ENCODE measurements at regions not wholly inside any gene's neighbourhood (a gene's known extent, or its start where the extent isn't known, plus 50 kb on each side); places are given as distances from the start of the nearest gene placed in this dataset.
"Not testable (repeated sequence)": the region's sequence is repeated elsewhere in the genome, so short reads cannot be mapped to it uniquely, and the experiment has no call there.

DNA sequence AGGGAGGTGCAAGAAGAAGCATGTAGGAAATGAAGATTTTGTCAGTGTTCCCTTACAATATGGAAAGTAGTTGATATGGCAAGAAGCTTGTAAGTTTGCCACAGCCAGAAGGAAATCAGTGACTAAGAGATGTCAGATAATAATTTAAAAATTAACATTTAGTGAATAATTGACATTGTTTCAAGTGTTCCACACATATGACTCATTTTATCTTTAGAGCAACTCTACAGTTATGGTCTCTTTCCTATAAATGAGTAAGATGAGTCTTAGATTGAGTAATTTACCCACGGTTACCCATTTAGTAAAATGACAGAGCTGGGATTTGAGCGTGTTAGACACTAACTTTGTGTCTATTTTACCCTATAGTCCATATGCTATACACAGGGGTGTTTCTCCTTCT is 300.3 kb upstream of the IRS4 start:
- ChIA-PET POLR2A (no interaction called here), CTCF (interaction anchor here (0.5 to 0.6 kb wide), 3 partner anchors 123 to 752 kb away, joined by 3 to 4 read pairs (median 3); no protein-coding TSS in a partner anchor)
- Histone ChIP-seq H3K4me3 (ENCODE audit: low read depth, low read length) (no peak overlapping the region), H3K9me3 (ENCODE audit: control insufficient read depth, insufficient read depth, low read depth, low read length) (no peaks in the 10 kb centered on the region), H3K4me1 (ENCODE audit: control insufficient read depth, insufficient read depth, low read length) (no peaks in the 10 kb centered on the region), H3K36me3 (ENCODE audit: control insufficient read depth in 2 of 2, insufficient read depth in 1 of 2, low read length in 2 of 2) (no peaks in the 10 kb centered on the region), H3K27ac (ENCODE audit: extremely low read depth, low read depth, low read length) (no peak overlapping the region)
- TF ChIP-seq ZSCAN30 (tag by site-specific recombination; IDR thresholded peaks at IDR 0.05) (no peak), ZNF501 (tag by site-specific recombination; IDR thresholded peaks at IDR 0.05) (no peak), ZFP37 (tag by site-specific recombination; IDR thresholded peaks at IDR 0.05) (no peak), ZNF416 (tag by site-specific recombination; IDR thresholded peaks at IDR 0.05) (no peak), ZNF2 (tag by site-specific recombination; IDR thresholded peaks at IDR 0.05) (no peak), ZBTB17 (tag by site-specific recombination; IDR thresholded peaks at IDR 0.05) (no peak), REPIN1 (tag by site-specific recombination; IDR thresholded peaks at IDR 0.05; ENCODE audit: low read depth) (no peak)

DNA sequence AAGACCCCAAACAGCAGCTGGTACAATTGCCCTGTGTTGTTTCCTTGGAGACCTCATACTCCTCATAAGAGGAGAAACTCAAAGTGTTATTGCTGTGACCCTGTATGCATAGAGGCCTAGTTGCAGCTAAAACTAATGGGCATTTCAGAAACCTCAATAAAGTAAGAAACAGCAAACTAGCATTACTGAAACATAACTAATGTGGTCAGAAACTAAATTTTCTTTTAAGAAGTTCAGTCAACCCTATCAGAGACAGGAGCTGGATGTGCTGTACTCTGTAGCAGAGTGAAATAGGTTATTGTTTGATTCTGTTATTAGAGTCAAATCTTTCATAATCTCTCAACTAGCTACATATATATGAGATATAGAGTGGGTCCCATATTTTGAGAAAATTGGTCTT is 257.5 kb upstream of the IRS4 start:
- no peaks in the 10 kb centered on the region for H3K4me1 ChIP-seq (ENCODE audit: control insufficient read depth, insufficient read depth, low read length)
- ChIA-PET POLR2A (no interaction called here), CTCF (no interaction called here)
- TF ChIP-seq ZNF202 (tag by site-specific recombination; IDR thresholded peaks at IDR 0.05; ENCODE audit: borderline replicate concordance) = no peak
- no peak for TF ChIP-seq ZNF677 (tag by site-specific recombination; IDR thresholded peaks at IDR 0.05)
- no peak for TF ChIP-seq SALL2 (tag by site-specific recombination; IDR thresholded peaks at IDR 0.05; ENCODE audit: borderline replicate concordance)
- no peak for TF ChIP-seq ZBTB7A (tag by site-specific recombination; IDR thresholded peaks at IDR 0.05; ENCODE audit: low read depth)
- no peak overlapping the region for H3K27ac ChIP-seq (ENCODE audit: extremely low read depth, low read depth, low read length)
- H3K36me3 ChIP-seq (ENCODE audit: control insufficient read depth in 2 of 2, insufficient read depth in 1 of 2, low read length in 2 of 2) = no peaks in the 10 kb centered on the region
- no peak overlapping the region for H3K4me3 ChIP-seq (ENCODE audit: low read depth, low read length)
- no peaks in the 10 kb centered on the region for H3K9me3 ChIP-seq (ENCODE audit: control insufficient read depth, insufficient read depth, low read depth, low read length)

DNA sequence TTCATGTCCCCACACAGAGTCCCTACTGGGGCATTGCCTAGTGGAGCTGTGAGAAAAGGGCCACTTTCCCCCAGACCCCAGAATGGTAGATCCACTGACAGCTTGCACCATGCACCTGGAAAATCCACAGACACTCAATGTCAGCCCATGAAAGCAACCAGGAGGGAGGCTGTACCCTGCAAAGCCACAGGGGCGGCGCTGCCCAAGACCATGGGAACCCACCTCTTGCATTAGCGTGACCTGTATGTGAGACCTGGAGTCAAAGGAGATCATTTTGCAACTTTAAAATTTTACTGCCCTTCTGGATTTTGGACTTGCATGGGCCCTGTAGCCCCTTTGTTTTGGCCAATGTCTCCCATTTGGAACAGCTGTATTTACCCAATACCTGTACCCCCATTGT is 236.5 kb upstream of the IRS4 start:
- POLR2A ChIA-PET; H3K4me1 ChIP-seq (ENCODE audit: control insufficient read depth, insufficient read depth, low read length); H3K9me3 ChIP-seq (ENCODE audit: control insufficient read depth, insufficient read depth, low read depth, low read length); H3K4me3 ChIP-seq (ENCODE audit: low read depth, low read length); H3K27ac ChIP-seq (ENCODE audit: extremely low read depth, low read depth, low read length); H3K36me3 ChIP-seq (ENCODE audit: control insufficient read depth in 2 of 2, insufficient read depth in 1 of 2, low read length in 2 of 2); CTCF ChIA-PET: not testable (repeated sequence)

DNA sequence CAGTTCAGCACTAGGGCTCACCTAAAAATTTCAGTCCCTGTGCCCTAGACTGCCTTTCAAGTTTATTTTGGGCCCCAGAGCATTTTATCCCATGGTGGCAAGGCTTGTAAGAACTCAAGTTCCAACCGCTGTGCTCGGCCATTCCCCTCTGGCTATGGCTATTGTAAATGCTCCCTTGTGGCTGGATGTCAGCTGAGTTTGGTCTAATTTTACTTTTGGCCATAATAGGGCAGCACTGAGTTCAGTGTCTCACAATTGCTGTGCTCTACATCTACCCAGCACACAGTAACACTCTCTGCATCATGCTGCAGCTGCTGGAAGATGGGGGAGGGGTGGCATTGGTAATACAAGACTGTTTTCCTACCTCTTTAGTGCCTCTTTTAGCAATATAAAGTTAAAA is 210.8 kb upstream of the IRS4 start:
- Histone ChIP-seq H3K36me3 (ENCODE audit: control insufficient read depth in 2 of 2, insufficient read depth in 1 of 2, low read length in 2 of 2) (no peaks in the 10 kb centered on the region), H3K4me3 (ENCODE audit: low read depth, low read length) (no peak overlapping the region), H3K4me1 (ENCODE audit: control insufficient read depth, insufficient read depth, low read length) (no peaks in the 10 kb centered on the region), H3K27ac (ENCODE audit: extremely low read depth, low read depth, low read length) (no peak overlapping the region), H3K9me3 (ENCODE audit: control insufficient read depth, insufficient read depth, low read depth, low read length) (no peaks in the 10 kb centered on the region)
- POLR2A ChIA-PET = no interaction called here
- CTCF ChIA-PET = interaction anchor here (0.6 to 1.2 kb wide), 2 partner anchors 12 to 564 kb away, joined by 3 read pairs; no protein-coding TSS in a partner anchor
- TF ChIP-seq KLF1 (tag by site-specific recombination; IDR thresholded peaks at IDR 0.05) = no peak
- no peak for TF ChIP-seq ZNF140 (tag by site-specific recombination; IDR thresholded peaks at IDR 0.05)
- no peak for TF ChIP-seq ZNF391 (tag by site-specific recombination; IDR thresholded peaks at IDR 0.05; ENCODE audit: borderline replicate concordance, low read depth)
- TF ChIP-seq, protein P1, sequence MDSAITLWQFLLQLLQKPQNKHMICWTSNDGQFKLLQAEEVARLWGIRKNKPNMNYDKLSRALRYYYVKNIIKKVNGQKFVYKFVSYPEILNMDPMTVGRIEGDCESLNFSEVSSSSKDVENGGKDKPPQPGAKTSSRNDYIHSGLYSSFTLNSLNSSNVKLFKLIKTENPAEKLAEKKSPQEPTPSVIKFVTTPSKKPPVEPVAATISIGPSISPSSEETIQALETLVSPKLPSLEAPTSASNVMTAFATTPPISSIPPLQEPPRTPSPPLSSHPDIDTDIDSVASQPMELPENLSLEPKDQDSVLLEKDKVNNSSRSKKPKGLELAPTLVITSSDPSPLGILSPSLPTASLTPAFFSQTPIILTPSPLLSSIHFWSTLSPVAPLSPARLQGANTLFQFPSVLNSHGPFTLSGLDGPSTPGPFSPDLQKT (IDR thresholded peaks at IDR 0.05; ENCODE audit: borderline replicate concordance, low read depth, low read length) = no peak
- no peak for TF ChIP-seq ZNF155 (tag by site-specific recombination; IDR thresholded peaks at IDR 0.05)
- TF ChIP-seq MEIS1 (CRISPR knock-in tag; IDR thresholded peaks at IDR 0.05; ENCODE audit: borderline replicate concordance) = no peak
- no peak for TF ChIP-seq REPIN1 (tag by site-specific recombination; IDR thresholded peaks at IDR 0.05; ENCODE audit: low read depth)
- TF ChIP-seq, protein P2, sequence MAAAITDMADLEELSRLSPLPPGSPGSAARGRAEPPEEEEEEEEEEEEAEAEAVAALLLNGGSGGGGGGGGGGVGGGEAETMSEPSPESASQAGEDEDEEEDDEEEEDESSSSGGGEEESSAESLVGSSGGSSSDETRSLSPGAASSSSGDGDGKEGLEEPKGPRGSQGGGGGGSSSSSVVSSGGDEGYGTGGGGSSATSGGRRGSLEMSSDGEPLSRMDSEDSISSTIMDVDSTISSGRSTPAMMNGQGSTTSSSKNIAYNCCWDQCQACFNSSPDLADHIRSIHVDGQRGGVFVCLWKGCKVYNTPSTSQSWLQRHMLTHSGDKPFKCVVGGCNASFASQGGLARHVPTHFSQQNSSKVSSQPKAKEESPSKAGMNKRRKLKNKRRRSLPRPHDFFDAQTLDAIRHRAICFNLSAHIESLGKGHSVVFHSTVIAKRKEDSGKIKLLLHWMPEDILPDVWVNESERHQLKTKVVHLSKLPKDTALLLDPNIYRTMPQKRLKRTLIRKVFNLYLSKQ (tag by site-specific recombination; IDR thresholded peaks at IDR 0.05; ENCODE audit: borderline replicate concordance) = no peak
- no peak for TF ChIP-seq ZNF658 (tag by site-specific recombination; IDR thresholded peaks at IDR 0.05)
- no peak for TF ChIP-seq ZNF223 (tag by site-specific recombination; IDR thresholded peaks at IDR 0.05)
- TF ChIP-seq, protein P3, sequence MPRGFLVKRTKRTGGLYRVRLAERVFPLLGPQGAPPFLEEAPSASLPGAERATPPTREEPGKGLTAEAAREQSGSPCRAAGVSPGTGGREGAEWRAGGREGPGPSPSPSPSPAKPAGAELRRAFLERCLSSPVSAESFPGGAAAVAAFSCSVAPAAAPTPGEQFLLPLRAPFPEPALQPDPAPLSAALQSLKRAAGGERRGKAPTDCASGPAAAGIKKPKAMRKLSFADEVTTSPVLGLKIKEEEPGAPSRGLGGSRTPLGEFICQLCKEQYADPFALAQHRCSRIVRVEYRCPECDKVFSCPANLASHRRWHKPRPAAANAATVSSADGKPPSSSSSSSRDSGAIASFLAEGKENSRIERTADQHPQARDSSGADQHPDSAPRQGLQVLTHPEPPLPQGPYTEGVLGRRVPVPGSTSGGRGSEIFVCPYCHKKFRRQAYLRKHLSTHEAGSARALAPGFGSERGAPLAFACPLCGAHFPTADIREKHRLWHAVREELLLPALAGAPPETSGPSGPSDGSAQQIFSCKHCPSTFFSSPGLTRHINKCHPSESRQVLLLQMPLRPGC (tag by site-specific recombination; IDR thresholded peaks at IDR 0.05) = no peak
- no peak for TF ChIP-seq SP3 (tag by site-specific recombination; IDR thresholded peaks at IDR 0.05)

All from HEK293 (cell line).